ENCODE measurements at regions not wholly inside any gene's neighbourhood (a gene's known extent, or its start where the extent isn't known, plus 50 kb on each side); places are given as distances from the start of the nearest gene placed in this dataset.

DNA sequence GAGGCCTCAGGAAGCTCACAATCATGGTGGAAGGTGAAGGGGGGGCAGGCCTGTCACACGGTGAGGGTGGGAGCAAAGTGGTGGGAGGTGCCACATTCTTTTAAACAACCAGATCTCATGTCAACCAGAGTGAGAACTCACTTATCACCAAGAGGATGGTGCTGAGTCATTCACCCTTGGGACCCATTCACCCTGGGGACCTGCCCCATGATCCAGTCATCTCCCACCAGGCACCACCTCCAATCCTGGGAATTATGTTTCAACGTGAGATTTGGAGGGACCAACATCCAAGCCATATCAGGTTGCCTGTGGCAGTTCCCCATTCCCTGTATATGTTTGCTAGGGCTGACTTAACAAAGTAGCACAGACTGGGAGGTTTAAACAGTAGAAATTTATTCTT, 318.4 kb upstream of the CLNK start:
- TF ChIP-seq, protein P1, sequence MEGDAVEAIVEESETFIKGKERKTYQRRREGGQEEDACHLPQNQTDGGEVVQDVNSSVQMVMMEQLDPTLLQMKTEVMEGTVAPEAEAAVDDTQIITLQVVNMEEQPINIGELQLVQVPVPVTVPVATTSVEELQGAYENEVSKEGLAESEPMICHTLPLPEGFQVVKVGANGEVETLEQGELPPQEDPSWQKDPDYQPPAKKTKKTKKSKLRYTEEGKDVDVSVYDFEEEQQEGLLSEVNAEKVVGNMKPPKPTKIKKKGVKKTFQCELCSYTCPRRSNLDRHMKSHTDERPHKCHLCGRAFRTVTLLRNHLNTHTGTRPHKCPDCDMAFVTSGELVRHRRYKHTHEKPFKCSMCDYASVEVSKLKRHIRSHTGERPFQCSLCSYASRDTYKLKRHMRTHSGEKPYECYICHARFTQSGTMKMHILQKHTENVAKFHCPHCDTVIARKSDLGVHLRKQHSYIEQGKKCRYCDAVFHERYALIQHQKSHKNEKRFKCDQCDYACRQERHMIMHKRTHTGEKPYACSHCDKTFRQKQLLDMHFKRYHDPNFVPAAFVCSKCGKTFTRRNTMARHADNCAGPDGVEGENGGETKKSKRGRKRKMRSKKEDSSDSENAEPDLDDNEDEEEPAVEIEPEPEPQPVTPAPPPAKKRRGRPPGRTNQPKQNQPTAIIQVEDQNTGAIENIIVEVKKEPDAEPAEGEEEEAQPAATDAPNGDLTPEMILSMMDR (conservative IDR thresholded peaks at IDR 0.05), result no peak
- no peak for TF ChIP-seq EZH2 (IDR thresholded peaks at IDR 0.05; ENCODE audit: low read depth)
